Neural progenitor cell (in vitro differentiated cells): ENCODE measurements at regions not wholly inside any gene's neighbourhood (a gene's known extent, or its start where the extent isn't known, plus 50 kb on each side); places are given as distances from the start of the nearest gene placed in this dataset.

Experiments
- DNase-seq: peaks from one replicate; pipeline ENCODE4 v3.0.0-alpha.2; 2016; ENCODE audit warnings: low spot score
- H2AFZ ChIP-seq: fragments of 200-600 bp; sonication (generic); replicated peaks from 2 replicates; pipeline ENCODE4 v1.6.1; 2016; ENCODE audit warnings: antibody characterized with exemption
- H3F3A ChIP-seq: fragments of 200-600 bp; sonication (generic); 2 replicates; pipeline ENCODE4 v1.6.1; 2016; ENCODE audit warnings: antibody characterized with exemption, low read depth
- H3K27ac ChIP-seq: fragments of 200-600 bp; sonication (generic); 2 replicates; pipeline ENCODE4 v1.5.1; 2016; ENCODE audit warnings: mild to moderate bottlenecking
- H3K27me3 ChIP-seq: fragments of 200-600 bp; sonication (generic); 2 replicates; pipeline ENCODE4 v1.6.1; 2016; ENCODE audit warnings: mild to moderate bottlenecking, moderate library complexity
- H3K36me3 ChIP-seq: fragments of 200-600 bp; sonication (generic); 2 replicates; pipeline ENCODE4 v1.5.1; 2016
- H3K4me1 ChIP-seq: fragments of 200-600 bp; sonication (generic); 2 replicates; pipeline ENCODE4 v1.6.1; 2016; ENCODE audit warnings: mixed run types
- H3K4me2 ChIP-seq: fragments of 200-600 bp; sonication (generic); 2 replicates; pipeline ENCODE4 v1.6.1; 2016
- H3K4me3 ChIP-seq: fragments of 200-600 bp; sonication (generic); 2 replicates; pipeline ENCODE4 v1.5.1; 2016
- H3K79me2 ChIP-seq: fragments of 200-600 bp; sonication (generic); 2 replicates; pipeline ENCODE4 v1.6.1; 2016; ENCODE audit warnings: low read depth
- H3K9ac ChIP-seq: fragments of 200-600 bp; sonication (generic); 2 replicates; pipeline ENCODE4 v1.6.1; 2016
- H3K9me3 ChIP-seq: fragments of 200-600 bp; sonication (generic); 2 replicates; pipeline ENCODE4 v1.5.1; 2016; ENCODE audit warnings: low read depth
- H4K20me1 ChIP-seq: fragments of 200-600 bp; sonication (generic); 2 replicates; pipeline ENCODE4 v1.6.1; 2016; ENCODE audit warnings: low read depth
- H3K27ac Mint-ChIP-seq: 3 replicates; pipeline ENCODE4 v1.8.0; 2021; ENCODE audit warnings: mixed read lengths
- H3K27me3 Mint-ChIP-seq: 2 replicates; pipeline ENCODE4 v1.8.0; 2022; ENCODE audit warnings: low read depth, mild to moderate bottlenecking, inconsistent platforms, moderate library complexity, mixed read lengths; ENCODE audit not compliant: insufficient read depth
- H3K36me3 Mint-ChIP-seq: 3 replicates; pipeline ENCODE4 v1.8.0; 2021; ENCODE audit warnings: mixed read lengths
- H3K4me1 Mint-ChIP-seq: 3 replicates; pipeline ENCODE4 v1.8.0; 2021; ENCODE audit warnings: mixed read lengths
- H3K4me3 Mint-ChIP-seq: 3 replicates; pipeline ENCODE4 v1.8.0; 2021; ENCODE audit warnings: mild to moderate bottlenecking, moderate library complexity, mixed read lengths
- H3K9me3 Mint-ChIP-seq: 3 replicates; pipeline ENCODE4 v1.8.0; 2020; ENCODE audit warnings: mixed read lengths
- CTCF ChIP-seq: fragments of 200-600 bp; sonication (generic); IDR thresholded peaks from 2 replicates; pipeline ENCODE4 v1.5.1; 2017; ENCODE audit warnings: antibody characterized with exemption, mild to moderate bottlenecking
- EZH2 ChIP-seq: fragments of 200-600 bp; sonication (generic); IDR thresholded peaks from 2 replicates; pipeline ENCODE4 v1.6.1; 2017; ENCODE audit warnings: antibody characterized with exemption, mild to moderate bottlenecking, moderate library complexity
- EZH2phosphoT487 ChIP-seq: fragments of 200-600 bp; sonication (generic); IDR thresholded peaks from 2 replicates; pipeline ENCODE4 v1.6.1; 2017; ENCODE audit warnings: antibody characterized with exemption

DNA sequence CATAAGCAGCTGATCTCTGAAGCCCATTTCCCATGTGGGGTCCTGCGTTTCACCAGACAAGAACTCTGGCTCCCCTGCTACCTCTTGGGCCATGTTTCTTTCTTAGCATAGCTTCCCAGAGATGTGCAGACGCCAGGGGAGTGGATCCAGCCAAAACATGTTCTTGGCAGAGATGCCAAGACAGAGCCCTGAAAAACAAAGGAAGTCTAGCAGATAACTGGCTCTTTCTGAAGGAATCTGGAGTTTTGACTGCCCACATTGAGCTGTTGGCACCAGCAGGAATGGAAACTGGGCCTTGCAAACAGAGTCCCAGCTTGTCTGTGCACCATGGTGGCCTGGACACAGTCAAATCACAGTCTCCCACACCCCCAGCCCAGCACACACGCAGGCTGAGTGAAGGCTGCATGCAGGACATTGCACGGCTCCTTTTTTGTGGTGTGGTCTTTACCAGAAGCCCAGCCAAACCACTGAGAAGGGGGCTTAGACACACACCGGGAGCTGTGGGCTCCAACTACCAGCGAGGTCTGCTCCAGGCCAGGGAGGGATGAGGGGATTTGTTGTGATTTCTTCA lies 114.7 kb downstream of the SNX18 start:
- TF ChIP-seq EZH2 (no peak), CTCF (no peak), EZH2phosphoT487 (no peak)

GRCh38 chr5:54630738-54631359 lies 113.3 kb downstream of the SNX18 start:
- H2AFZ ChIP-seq, result no peak overlapping the region
- no peak overlapping the region for H3K27ac ChIP-seq
- peaks cover 4% of the 10 kb centered on the region for H3K9me3 Mint-ChIP-seq
- H4K20me1 ChIP-seq, result no peaks in the 10 kb centered on the region
- H3F3A ChIP-seq, result no peaks in the 10 kb centered on the region
- H3K27me3 ChIP-seq, result no peaks in the 10 kb centered on the region
- H3K36me3 Mint-ChIP-seq, result peaks cover 1% of the 10 kb centered on the region
- peaks cover 9% of the 10 kb centered on the region for H3K27me3 Mint-ChIP-seq
- H3K4me3 ChIP-seq, result no peak overlapping the region
- H3K4me2 ChIP-seq, result no peak overlapping the region
- H3K4me1 Mint-ChIP-seq, result peaks cover 17% of the 10 kb centered on the region
- no peaks in the 10 kb centered on the region for H3K36me3 ChIP-seq
- no peak overlapping the region for H3K9ac ChIP-seq
- DNase-seq, result no peak
- H3K4me3 Mint-ChIP-seq, result no peak overlapping the region
- H3K27ac Mint-ChIP-seq, result no peak overlapping the region
- H3K4me1 ChIP-seq, result no peaks in the 10 kb centered on the region
- H3K9me3 ChIP-seq, result no peaks in the 10 kb centered on the region
- TF ChIP-seq EZH2 (no peak), EZH2phosphoT487 (no peak), CTCF (no peak)
- H3K79me2 ChIP-seq, result no peaks in the 10 kb centered on the region

More for the DNA sequence above, 114.7 kb downstream of the SNX18 start:
- H3K4me3 ChIP-seq, result no peak overlapping the region
- no peak overlapping the region for H3K27ac ChIP-seq
- H4K20me1 ChIP-seq, result no peaks in the 10 kb centered on the region
- H3K4me2 ChIP-seq, result no peak overlapping the region
- H3K4me1 Mint-ChIP-seq, result peaks cover 17% of the 10 kb centered on the region
- peaks cover 1% of the 10 kb centered on the region for H3K36me3 Mint-ChIP-seq
- H3K4me3 Mint-ChIP-seq, result no peak overlapping the region
- H3K27ac Mint-ChIP-seq, result no peak overlapping the region
- H3K4me1 ChIP-seq, result no peaks in the 10 kb centered on the region
- H3K79me2 ChIP-seq, result no peaks in the 10 kb centered on the region
- no peaks in the 10 kb centered on the region for H3K27me3 ChIP-seq
- no peak overlapping the region for H2AFZ ChIP-seq
- no peaks in the 10 kb centered on the region for H3F3A ChIP-seq
- no peaks in the 10 kb centered on the region for H3K36me3 ChIP-seq
- no peak for DNase-seq
- no peaks in the 10 kb centered on the region for H3K9me3 ChIP-seq
- H3K9me3 Mint-ChIP-seq, result peaks cover 4% of the 10 kb centered on the region
- no peak overlapping the region for H3K9ac ChIP-seq
- peaks cover 9% of the 10 kb centered on the region for H3K27me3 Mint-ChIP-seq

GRCh38 chr5:54629115-54629514 lies 111.6 kb downstream of the SNX18 start:
- no peaks in the 10 kb centered on the region for H4K20me1 ChIP-seq
- no peak overlapping the region for H3K4me3 Mint-ChIP-seq
- H3K4me1 ChIP-seq, result no peaks in the 10 kb centered on the region
- no peaks in the 10 kb centered on the region for H3K9me3 ChIP-seq
- peaks cover 12% of the 10 kb centered on the region for H3K4me1 Mint-ChIP-seq
- TF ChIP-seq EZH2phosphoT487, result no peak
- no peak for TF ChIP-seq CTCF
- TF ChIP-seq EZH2, result no peak
- no peaks in the 10 kb centered on the region for H3K27me3 ChIP-seq
- peaks cover 4% of the 10 kb centered on the region for H3K9me3 Mint-ChIP-seq
- H3K27ac ChIP-seq, result no peak overlapping the region
- H3K27ac Mint-ChIP-seq, result no peak overlapping the region
- no peak overlapping the region for H3K4me3 ChIP-seq
- no peaks in the 10 kb centered on the region for H3K36me3 ChIP-seq
- H2AFZ ChIP-seq, result no peak overlapping the region
- no peak for DNase-seq
- H3K27me3 Mint-ChIP-seq, result peaks cover 9% of the 10 kb centered on the region
- H3K9ac ChIP-seq, result no peak overlapping the region
- H3K36me3 Mint-ChIP-seq, result peaks cover 1% of the 10 kb centered on the region
- no peak overlapping the region for H3K4me2 ChIP-seq
- H3K79me2 ChIP-seq, result no peaks in the 10 kb centered on the region
- no peaks in the 10 kb centered on the region for H3F3A ChIP-seq
